SIG-M5 (cell line): ENCODE measurements at regions not wholly inside any gene's neighbourhood (a gene's known extent, or its start where the extent isn't known, plus 50 kb on each side); places are given as distances from the start of the nearest gene placed in this dataset.
"Not testable (repeated sequence)": the region's sequence is repeated elsewhere in the genome, so short reads cannot be mapped to it uniquely, and the experiment has no call there.

Experiments used
- DNase-seq: peaks from one replicate; lab custom pipeline; 2025; lab: John Stamatoyannopoulos, UW

DNA sequence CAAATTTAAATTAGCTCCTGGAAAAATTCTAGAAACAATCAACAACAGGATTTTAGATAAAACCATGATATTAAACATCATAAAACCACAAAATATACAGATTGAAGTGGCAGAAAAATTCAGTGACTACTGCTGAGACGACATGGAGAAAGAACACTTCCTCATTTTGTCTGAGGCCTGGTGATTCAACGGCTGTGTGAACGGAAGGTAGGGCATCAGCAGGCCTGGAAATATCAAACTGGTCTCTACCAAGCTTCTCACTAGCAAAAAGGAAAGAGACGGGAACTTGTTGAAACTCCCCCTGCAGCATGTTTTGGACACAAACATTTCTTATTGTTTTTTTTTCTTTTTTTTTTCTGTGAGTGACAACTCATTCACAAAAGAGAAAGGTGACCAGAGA lies 58.0 kb upstream of the AHI1 start:
- DNase-seq, result peak; percentile 59

DNA sequence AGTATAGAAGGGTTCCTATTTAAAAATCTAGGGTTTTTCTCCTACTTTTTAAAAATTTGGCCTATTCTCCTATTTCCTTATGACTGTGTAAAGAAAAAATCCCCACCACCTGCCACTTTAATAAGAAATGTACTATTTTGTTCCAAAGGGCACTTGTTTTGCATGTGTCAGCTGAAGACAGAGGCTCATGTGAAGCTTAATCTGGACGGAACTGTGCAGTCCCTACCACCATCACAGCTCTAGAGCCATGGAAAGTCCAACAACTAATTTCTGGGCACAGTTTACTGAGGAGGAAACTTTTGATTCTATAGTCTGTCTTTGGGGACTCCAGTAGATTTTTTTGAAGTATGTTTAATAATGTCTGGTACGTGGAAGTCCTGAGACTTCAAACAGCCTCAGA lies 60.0 kb upstream of the AHI1 start:
- DNase-seq, result no peak

DNA sequence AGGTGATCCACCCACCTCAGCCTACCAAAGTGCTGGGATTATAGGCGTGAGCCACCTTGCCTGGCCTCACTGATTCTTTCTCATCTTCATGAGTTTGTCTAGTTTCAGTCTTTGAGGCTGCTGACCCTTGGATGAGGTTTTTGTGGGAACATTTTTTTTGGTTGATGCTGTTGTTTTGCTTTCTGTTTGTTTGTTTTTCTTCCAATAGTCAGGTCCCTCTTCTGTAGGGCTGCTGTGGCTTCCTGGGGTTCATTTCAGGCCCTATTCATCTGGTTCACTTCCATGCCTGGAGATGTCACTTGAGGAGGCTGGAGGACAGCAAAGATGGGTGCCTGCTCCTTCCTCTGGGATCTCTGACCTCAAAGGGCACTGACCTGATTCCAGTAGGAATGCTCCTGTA lies 68.1 kb upstream of the AHI1 start:
- DNase-seq, result not testable (repeated sequence)

DNA sequence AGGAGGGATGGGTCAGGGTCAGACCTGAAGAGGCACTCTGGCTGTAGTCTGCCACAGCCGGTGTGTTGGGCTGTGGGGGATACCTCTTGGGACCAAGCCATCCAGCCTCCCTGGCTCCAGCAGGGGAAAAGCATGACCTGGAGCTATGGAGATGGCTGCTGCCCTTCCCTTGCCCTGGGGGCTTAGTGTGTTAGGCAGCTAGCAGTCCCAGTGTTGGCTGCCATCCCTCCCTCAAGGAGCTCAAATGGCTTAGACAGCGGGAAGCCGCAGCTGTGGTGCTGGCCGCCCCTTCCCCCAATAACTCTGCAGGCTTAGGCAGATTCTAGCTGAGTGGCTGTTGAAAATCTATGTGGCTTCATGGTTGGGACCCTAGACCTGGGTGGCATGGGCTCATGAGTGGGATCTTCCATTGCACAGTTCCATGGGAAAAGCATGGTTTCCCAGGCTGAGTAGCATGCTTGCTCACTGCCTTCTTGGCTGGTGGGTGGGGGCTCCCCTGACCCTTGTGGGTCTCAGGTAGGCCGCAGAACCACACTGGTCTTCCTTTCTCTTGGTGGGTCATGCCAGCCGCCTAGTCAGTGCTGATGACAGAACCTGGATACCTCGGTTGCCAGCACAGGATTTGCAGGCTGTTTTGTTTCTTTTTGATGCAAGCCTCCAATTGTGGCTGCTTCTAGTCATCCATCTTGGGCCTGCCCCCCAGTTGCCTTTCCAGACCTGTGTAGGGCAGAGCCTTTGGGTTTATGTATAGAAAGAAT lies 69.0 kb upstream of the AHI1 start:
- no peak for DNase-seq

DNA sequence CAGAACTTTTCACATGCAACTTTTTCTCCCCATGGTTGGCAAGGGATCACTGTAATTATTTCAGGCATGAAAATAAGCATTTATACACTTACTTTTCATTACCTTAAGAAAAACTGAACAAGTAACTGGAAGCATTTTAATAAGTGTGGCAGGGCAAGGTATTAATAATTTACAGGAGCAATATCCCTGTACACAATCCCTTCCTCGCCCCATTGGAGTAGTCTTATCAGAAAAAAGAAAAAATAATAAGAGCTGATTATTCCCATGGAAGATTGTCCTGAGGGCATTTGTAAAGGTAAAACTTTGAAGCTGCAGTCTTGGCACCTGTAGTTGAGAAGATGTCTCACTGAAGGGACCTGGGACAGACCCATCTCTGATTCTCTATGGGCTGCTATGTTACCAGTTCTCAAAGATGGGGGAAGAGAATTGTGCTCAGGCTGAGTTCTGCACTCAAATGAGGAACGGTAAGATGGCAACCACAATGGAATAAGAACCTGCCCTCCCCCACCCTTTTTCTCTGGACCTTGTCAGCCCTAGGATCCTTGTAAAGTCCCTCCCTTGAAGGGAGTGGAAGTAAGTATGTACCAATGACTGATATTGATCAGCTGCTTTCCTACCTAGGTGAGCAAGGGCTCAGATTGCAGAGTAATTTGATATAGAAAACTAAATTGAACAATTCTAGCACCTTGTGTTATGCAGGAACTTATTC lies 70.0 kb upstream of the AHI1 start:
- no peak for DNase-seq

- no peak for DNase-seq
Measured at GRCh38 chr6:135568379-135568778, 70.8 kb upstream of the AHI1 start.

DNA sequence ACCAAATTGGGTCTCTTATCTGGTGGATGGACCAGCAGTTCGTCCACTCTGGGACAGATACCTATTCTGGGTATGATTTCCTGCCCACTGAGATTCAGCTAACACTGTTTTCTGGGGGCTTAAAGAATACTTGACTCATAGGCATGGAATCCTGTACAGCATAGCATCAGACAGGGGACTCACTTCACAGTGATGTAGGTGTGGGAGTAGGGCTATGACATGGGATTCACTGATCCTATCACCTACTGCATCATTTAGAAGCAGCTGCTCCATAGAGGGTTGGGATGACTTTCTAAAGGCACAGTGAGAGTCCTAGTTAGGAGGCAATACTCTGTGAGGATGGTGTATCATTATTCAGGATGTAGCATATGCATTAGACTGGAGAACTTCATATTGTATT lies 74.5 kb upstream of the AHI1 start:
- DNase-seq, result no peak

DNA sequence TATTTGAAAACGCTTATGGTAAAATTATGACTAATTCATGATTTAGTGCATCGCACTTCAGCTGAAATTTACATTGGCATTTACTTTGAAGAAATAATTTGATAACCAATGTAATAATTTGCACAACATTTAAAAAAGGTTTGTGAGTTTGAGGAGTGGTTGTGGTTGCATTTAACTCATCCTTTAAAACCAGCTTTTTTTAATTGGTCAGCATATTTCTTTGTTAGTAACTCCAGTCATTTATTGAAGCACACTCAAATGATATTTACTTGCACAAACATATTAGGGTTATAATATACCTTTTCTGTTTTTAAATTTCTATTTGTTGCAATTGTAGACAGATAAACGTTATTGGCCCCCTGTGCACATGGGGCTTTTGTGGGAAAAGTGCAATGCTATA lies 78.1 kb upstream of the AHI1 start:
- no peak for DNase-seq

- DNase-seq, result no peak
Measured at GRCh38 chr6:135576055-135576454, 78.5 kb upstream of the AHI1 start.

- DNase-seq, result no peak
Measured at GRCh38 chr6:135577059-135577538, 79.6 kb upstream of the AHI1 start.

- no peak for DNase-seq
Measured at GRCh38 chr6:135578976-135579375, 81.4 kb upstream of the AHI1 start.

DNA sequence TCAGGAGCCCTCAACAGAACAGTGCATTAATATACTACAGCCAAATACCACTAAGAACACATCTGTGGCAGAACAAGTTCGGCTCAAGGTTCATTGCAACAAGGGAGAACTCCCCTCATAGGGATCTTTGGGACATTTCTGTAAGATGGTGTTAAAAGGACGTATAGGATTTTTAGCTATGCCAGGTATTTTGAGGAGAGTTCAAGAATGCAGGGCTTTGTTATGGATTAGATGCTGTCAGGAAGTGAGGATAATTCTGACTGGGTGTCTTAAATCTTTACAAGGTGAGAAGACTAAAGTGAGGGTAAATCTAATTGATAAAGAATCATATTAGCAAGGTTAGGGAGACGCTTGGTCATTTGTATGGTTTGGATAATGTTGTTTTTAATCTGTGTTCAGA lies 83.7 kb upstream of the AHI1 start:
- no peak for DNase-seq

- DNase-seq, result no peak
Measured at GRCh38 chr6:135583256-135583761, 85.8 kb upstream of the AHI1 start.

- DNase-seq, result no peak
Measured at GRCh38 chr6:135586388-135586787, 88.8 kb upstream of the AHI1 start.

GRCh38 chr6:135586844-135587243 lies 89.3 kb upstream of the AHI1 start:
- DNase-seq, result no peak

DNA sequence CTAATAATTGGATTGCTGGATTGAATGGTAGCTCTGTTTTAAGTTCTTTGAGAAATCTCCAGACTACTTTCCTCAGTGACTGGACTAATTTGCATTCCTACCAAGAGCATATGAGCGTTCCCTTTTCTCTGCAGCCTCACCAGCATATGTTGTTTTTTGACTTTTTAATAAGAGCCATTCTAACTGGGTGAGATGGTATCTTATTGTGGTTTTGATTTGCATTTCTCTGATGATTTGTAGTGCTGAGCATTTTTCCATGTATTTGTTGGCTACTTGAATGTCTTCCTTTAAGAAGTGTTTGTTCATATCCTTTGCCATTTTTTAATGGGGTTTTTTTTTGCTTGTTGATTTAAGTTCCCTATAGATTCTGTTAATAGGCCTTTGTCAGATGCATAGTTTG lies 94.7 kb upstream of the AHI1 start:
- no peak for DNase-seq

GRCh38 chr6:135594000-135594399 lies 96.5 kb upstream of the AHI1 start:
- DNase-seq, result no peak

DNA sequence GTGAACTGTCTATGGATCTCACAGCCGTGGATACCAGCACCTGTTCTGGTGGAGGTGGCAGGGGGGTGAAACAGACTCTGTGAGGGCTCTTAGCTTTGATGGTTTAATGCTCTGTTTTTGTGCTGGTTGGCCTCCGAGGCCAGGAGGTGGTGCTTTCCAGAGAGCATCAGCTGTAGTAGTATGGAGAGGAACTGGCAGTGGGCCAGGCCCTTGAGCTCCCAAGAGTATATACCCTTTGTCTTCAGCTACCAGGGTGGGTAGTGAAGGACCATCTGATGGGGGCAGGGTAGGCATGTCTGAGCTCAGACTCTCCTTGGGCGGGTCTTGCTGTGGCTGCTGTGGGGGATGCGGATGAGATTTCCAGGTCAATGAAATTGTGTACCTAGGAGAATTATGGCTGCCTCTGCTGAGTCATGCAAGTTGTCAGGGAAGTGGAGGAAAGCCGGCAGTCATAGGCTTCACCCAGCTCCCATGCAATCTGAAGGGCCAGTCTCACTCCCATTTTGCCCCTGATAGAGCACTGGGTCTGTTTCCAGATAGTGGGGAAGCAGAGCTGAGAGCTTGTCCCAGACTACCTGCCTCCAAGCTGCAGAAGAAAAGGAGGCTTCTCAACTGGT lies 102.7 kb upstream of the AHI1 start:
- DNase-seq, result no peak

GRCh38 chr6:135600931-135601330 lies 103.4 kb upstream of the AHI1 start:
- DNase-seq, result no peak

DNA sequence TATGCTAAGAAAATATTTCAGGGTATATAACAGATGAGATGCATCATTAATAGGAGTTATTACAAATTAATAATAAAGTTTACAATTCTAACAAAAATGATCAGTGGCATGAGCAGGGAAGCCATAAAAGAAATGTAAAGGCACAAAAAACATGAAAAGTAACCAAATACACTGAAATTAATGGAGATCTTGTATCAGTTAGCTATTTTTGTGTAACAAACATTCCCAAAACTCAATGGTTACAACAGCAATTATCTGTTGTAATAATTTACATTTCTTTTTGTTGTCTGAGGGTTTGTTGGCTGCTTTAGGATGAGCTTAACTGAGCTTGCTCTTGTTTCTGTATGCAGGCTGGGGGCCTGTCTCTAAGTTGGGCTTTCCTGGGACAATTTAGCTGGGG lies 104.3 kb upstream of the AHI1 start:
- no peak for DNase-seq

DNA sequence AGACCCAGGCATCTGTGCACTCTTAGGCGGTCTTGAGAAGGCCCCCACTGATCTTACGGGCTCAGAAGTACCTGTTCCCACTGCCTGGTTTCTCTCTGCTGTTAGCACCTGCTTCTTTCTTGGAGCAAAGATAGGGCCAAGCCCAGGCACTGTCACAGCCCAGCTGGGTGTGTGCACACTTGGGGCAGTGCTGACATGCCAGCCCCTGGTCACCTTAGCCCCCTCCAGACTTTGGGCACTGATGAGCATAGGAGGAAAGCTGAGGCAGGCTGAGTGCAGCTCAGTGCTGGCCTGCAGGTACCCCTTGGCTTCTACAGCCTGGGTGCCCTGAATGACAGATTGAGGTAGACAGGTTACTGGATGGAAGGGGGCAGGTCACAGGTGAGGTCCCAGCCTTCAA lies 105.7 kb upstream of the AHI1 start:
- DNase-seq, result no peak

GRCh38 chr6:135604035-135604860 lies 106.7 kb upstream of the AHI1 start:
- no peak for DNase-seq
